GM13977 (cell line): ENCODE measurements at regions not wholly inside any gene's neighbourhood (a gene's known extent, or its start where the extent isn't known, plus 50 kb on each side); places are given as distances from the start of the nearest gene placed in this dataset.

Experiments
- DNase-seq: peaks from one replicate; pipeline ENCODE4 v3.0.0; 2012; ENCODE audit warnings: low spot score
- in situ Hi-C: fragments of 300-500 bp; cut with MboI; formaldehyde crosslinking; loops from one replicate; pipeline ENCODE4 v1.12.0; 2022; ENCODE audit warnings: low sequenced_read_pairs, low pct_unique_long_range_greater_than_20kb, mixed read lengths, inconsistent platforms; ENCODE audit not compliant: unreplicated experiment
- TF ChIP-seq, protein P1 (sequence below): IDR thresholded peaks from 2 replicates; pipeline ENCODE4 v1.5.1; 2012; ENCODE audit warnings: mild to moderate bottlenecking, control low read depth; ENCODE audit not compliant: insufficient read depth; ENCODE audit errors: extremely low read depth, missing control alignments

GRCh38 chr1:73593804-73594203, 604.2 kb downstream of the LRRIQ3 start:
- TF ChIP-seq, protein P1, sequence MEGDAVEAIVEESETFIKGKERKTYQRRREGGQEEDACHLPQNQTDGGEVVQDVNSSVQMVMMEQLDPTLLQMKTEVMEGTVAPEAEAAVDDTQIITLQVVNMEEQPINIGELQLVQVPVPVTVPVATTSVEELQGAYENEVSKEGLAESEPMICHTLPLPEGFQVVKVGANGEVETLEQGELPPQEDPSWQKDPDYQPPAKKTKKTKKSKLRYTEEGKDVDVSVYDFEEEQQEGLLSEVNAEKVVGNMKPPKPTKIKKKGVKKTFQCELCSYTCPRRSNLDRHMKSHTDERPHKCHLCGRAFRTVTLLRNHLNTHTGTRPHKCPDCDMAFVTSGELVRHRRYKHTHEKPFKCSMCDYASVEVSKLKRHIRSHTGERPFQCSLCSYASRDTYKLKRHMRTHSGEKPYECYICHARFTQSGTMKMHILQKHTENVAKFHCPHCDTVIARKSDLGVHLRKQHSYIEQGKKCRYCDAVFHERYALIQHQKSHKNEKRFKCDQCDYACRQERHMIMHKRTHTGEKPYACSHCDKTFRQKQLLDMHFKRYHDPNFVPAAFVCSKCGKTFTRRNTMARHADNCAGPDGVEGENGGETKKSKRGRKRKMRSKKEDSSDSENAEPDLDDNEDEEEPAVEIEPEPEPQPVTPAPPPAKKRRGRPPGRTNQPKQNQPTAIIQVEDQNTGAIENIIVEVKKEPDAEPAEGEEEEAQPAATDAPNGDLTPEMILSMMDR: no peak
- in situ Hi-C loops: no loop called here
- DNase-seq: no peak

DNA sequence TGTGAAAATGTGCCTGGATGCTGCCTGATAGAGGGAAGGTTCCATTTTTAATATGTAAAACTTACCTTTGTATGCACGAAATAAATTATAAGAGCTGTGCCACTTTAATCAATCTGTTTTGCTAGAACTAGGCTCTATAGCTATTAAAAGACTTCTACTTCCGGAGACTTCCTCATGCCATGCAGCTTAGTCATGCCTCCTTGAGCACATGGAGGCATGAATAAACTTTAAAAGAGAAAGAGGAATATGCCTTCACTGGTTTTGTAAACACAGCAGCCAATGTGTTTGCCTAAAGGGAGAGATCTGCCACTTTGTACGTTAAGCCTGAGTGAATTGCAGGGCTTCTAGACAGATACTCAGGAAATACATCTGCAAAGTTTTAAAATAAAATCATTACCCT, 604.6 kb downstream of the LRRIQ3 start:
- DNase-seq: no peak
- TF ChIP-seq, protein P1: no peak
- in situ Hi-C loops: no loop called here

GRCh38 chr1:73587080-73587479, 610.9 kb downstream of the LRRIQ3 start:
- TF ChIP-seq, protein P1: no peak
- in situ Hi-C loops: no loop called here
- DNase-seq: no peak

GRCh38 chr1:73577206-73577605, 620.8 kb downstream of the LRRIQ3 start:
- in situ Hi-C loops: no loop called here
- TF ChIP-seq, protein P1: no peak
- no peak for DNase-seq

DNA sequence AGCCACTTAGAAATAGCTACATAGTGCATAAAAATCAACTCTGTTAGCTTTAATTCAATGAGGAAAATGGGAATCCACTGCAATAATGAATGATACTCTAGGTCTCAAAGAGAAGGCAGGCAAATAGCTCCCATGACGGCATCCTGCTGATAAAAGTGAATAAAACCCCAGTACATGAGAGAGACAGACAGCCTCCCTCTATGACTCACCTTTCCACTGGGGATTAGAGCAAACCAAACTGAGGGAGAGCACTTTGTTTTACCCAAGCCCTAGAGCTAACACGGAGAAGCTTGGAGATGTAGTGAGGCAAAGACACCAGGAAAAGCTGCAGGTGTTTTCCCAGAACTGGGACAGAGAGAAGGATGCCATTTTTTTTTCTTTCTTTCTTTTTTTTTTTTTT, 621.9 kb downstream of the LRRIQ3 start:
- TF ChIP-seq, protein P1: no peak
- DNase-seq: no peak
- in situ Hi-C loops: no loop called here

DNA sequence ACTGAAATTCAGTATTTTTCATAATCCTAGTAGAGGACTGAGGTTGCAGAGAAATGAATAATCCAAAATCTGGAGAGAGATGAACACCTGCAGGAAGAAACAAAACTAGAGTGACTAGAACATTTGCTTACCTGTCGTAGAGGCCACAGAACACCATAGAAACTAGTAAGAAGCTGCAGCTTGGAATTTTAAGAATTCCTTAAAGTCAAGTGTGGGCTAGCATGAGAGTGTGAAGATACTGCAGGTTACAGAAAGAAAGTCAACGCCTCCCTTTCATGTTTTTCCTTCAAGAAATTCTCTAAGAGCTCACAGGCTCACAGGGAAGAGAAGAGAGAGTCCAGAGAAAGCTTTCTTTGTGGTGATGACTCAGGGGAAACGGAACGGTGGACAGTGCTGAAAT, 633.7 kb downstream of the LRRIQ3 start:
- TF ChIP-seq, protein P1: no peak
- in situ Hi-C loops: no loop called here

DNA sequence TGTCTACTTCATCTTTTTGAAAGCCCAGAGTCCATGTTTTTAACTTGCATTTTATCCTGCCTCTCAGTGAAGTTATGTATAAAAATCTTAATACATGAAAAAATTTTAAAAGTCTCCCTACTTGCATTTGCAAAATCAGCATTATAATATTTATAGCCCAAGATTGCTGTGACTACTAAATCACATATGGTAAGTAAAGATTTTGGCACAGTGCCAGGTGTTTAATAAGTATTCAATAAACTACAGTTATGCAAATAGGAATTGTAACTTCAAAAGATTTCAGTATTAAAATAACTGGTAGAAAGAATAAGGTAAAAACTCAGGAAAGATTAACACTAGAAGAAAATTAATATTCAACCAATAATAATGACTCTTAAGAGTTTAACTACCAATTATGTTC, 641.7 kb downstream of the LRRIQ3 start:
- TF ChIP-seq, protein P1: no peak
- in situ Hi-C loops: no loop called here
- DNase-seq: no peak

More for the DNA sequence above, 633.7 kb downstream of the LRRIQ3 start:
- no peak for DNase-seq
